Ishikawa (cell line): ENCODE measurements at regions not wholly inside any gene's neighbourhood (a gene's known extent, or its start where the extent isn't known, plus 50 kb on each side); places are given as distances from the start of the nearest gene placed in this dataset.

ENCODE experiments used
- CREB1 ChIP-seq: IDR thresholded peaks from 2 replicates; pipeline ENCODE4 v1.6.1; 2012; ENCODE audit warnings: low read depth
- EP300 ChIP-seq: IDR thresholded peaks from 2 replicates; pipeline ENCODE4 v1.6.1; 2012; ENCODE audit warnings: borderline replicate concordance
- NFIC ChIP-seq: IDR thresholded peaks from 2 replicates; pipeline ENCODE4 v1.6.1; 2012
- RAD21 ChIP-seq: IDR thresholded peaks from 2 replicates; pipeline ENCODE4 v1.6.1; 2012; ENCODE audit warnings: low read depth
- TAF1 ChIP-seq: IDR thresholded peaks from 2 replicates; pipeline ENCODE4 v1.6.1; 2012; ENCODE audit warnings: low read depth, mild to moderate bottlenecking
- YY1 ChIP-seq: IDR thresholded peaks from 2 replicates; pipeline ENCODE4 v1.6.1; 2012; ENCODE audit warnings: low read depth

DNA sequence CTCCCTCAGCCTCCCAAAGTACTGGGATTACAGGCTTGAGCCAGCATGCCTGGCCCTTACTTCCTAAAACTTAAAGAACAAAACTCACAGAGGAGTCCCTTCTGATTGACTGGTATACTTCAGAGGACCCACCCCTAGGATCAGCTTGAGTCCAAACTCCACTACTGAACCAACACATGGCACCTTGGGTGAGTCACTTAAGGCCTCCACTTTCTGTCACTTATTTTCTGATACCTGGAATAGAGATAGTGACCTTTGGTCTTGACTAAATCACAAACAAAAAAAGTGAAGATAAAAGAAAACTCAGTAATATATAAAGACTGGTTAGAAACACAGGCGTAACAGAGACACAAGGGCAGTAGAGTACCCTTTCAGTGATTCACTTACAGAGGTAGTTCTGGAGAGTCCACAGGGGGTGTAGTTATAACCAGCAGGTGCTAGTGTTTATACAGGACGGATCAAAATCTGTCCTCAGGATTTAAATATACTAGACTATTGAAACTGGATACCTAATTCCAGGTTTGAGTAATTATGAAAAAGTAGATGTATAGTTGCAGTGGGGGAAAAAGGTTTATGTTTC, 274.3 kb upstream of the ANKRD55 start:
- TF ChIP-seq RAD21 (no peak), TAF1 (no peak), EP300 (no peak), NFIC (no peak), CREB1 (no peak), YY1 (no peak)
